ENCODE measurements at regions not wholly inside any gene's neighbourhood (a gene's known extent, or its start where the extent isn't known, plus 50 kb on each side); places are given as distances from the start of the nearest gene placed in this dataset.

DNA sequence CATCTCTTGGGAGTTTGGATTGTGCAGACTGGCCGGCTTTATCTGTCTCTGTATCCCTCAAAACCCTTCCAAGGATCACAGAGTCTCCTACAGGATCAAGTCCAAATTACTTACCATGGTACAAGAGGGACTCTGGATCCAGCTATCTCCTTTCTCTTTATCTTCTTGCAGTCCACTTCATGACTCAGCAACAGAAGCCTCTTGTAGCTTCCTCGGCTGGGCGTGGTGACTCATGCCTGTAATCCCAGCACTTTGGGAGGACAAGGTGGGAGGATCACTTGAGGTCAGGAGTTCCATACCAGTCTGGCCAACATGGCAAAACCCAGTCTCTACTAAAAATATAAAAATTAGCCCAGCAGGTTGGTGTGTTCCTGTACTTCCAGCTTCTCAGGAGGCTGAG is 189.7 kb downstream of the BCAT1 start:
- intact Hi-C loops (cut with micrococcal nuclease), result no loop called here
- ATAC-seq (no peak), DNase-seq (no peak)

DNA sequence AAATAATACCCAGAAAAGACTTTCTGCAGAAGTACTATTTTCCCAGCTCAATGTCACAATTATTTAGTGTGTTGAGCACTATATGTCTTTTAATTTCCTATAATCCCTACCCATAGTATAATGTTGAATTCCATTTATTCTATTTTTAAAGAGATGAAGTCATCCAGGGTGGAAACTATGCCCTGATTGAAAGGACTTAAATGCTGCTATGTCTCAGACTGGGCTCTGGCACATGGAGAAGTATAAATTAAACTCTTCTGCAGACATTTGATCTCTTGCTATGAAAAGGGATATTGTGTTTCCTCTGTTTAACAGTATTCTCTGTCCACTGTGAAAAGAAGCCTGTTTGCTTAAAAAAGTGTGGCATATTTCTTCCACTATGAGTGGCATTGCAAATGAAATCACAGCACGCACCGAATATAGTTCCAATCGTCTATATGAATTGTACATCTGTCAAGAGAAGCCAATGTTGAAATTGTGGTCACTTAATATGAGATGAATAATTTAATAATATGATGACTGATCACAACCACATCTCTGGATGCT is 192.3 kb downstream of the BCAT1 start:
- DNase-seq (no peak), ATAC-seq (no peak)
- intact Hi-C loops (cut with micrococcal nuclease), result no loop called here

DNA sequence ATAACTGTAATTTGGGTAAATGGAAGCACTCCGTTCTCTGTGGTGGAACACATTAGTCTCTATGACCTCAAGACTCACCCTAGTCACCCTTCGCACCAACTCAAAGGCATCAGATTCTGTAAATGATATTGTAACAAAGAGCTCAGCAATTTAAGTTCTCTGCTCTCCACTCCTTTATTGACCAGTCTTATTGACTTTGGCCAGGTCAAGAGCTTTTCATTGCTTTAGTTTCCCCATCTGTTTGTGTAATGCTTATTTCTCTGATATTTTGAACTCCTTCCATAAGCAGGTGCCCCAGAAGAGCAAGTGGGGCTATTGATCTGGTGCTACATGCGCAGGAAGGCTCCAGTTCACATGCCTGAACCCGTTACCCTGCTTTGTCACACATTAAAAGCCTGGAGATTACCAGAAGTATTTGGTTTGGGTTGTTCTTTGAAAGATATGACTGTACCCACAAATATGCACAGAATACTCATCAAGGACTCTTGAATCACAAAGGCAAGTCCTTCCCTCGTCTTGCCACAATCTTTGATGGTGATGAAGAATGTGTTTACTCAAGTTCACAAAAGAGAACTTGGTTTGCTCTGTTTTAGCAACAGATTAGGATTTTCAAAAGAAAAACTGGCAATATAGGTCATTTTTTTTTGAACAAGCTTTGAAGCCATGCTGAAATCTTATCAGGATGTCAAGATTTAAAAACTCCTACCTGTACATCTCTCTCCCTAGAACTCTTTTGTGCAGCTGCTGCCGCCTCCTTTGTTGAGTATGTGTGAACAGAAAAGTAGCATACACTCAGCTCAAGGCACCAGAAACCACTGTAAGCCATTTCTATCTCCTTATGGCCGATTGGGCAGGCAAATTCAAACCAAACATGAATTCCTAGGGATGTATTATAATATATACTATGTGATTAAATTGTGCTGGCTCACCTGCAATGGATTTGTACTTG is 193.9 kb downstream of the BCAT1 start:
- DNase-seq (no peak), ATAC-seq (no peak)
- intact Hi-C loops (cut with micrococcal nuclease), result no loop called here

DNA sequence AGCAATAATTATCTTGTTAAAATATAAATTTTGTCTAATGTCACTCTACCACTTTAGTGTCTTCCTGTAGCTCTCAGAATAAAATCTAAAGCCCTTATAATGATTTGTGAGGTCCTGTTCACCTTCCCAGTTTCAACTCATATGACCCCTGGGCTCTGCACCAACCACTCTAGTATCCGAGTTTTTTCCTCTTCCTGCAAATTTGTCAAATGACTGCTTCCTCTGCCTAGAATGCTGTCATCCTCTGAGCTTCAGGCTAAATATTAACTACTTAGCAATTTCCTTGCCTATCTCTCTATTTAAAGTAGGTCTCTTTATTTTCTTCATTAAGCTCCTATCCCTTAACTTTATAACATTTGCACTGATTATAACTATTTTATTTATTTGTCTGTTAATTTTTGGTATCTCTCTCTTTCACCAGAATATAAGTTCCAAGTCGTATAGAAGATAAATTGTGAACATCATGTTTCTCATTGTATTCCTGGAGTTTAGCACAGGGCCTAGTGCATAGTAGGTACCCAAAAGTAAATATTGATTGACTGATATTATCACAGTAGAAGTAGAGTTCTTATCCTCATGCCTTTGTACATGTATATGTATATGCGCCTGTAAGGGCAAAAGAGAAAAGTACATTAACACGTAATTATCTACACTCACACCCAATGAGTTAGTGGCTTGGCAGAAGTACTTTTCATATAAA is 196.0 kb downstream of the BCAT1 start:
- ATAC-seq (no peak), DNase-seq (no peak)
- intact Hi-C loops (cut with micrococcal nuclease), result no loop called here

DNA sequence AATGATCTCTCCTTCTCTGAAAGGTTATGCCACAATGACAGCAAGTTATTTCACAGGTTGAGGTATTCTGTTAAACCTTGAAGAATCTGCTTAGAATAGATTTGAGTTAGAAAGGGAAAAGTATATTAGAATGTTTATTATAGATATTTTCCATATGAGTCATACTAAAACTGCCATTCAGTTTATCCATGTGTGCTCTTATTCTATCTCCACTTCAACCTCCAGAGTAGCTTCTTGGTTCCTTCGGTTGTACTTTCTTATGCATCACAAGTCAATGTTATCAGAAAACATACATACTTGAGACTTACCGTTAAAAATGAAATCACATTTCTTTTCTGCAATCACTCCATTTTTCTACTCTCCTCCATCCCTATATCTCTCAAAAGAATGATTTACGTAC is 197.7 kb downstream of the BCAT1 start:
- no peak for DNase-seq
- ATAC-seq, result no peak
- intact Hi-C loops (cut with micrococcal nuclease), result no loop called here

DNA sequence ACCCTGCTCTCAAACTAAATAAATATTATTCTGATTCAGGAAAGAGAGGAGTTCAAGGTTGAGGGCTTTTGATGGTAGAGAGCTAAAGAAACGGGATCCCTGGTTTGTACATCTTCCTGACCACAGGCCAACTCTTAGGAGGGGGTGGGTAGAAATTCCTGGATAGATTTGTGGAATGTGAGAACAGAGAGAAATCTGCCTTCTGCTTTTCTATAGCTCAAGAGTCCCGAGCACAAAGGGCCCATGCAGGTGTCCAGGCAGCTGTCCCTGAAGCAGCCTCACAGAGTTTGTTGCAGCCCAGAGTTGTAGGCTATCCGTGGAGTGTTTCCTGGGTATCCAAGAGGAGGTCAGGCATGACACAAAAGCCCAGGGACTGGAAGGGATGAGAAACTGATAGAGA is 198.6 kb downstream of the BCAT1 start:
- intact Hi-C loops (cut with micrococcal nuclease), result no loop called here
- DNase-seq (no peak), ATAC-seq (no peak)

DNA sequence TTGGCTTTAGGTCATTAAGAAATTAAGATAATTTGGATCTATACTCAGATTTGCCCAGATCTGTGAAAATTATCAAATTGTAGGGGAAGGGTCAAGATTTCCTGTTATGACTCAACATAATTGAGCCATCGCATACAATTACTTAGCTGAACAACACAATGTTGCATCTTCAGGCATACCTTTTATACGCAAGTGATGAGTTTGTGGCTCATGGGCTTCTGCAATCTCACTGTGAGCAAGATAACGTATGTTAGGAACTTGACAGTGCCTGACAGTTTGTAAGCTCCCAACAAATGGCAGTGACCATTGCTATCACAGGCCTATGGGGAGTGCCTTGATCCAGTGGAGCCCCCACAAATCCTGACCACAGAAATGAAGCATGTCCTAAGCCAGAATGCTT is 199.7 kb downstream of the BCAT1 start:
- ATAC-seq (no peak), DNase-seq (no peak)
- intact Hi-C loops (cut with micrococcal nuclease), result no loop called here

DNA sequence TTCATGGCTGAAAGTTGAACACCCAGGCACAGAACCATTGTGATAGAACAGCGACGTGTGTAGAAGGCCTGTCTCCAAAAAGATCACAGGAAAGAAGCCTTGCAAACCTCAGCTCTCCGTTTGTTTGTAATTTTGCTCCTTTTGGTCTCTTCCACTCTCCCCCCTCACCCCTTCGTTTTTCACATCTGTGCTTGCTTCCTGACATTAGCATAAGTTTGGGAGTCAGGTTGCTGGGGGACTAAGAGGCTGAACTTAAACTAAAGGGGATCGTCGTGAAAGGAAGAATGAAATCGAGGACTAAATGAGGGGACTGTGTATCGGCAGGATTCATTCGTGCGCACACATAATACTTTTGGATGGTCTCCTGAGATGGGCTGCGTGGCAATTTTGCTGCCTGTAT is 200.6 kb downstream of the BCAT1 start:
- intact Hi-C loops (cut with micrococcal nuclease), result no loop called here
- ATAC-seq, result no peak
- DNase-seq, result no peak

DNA sequence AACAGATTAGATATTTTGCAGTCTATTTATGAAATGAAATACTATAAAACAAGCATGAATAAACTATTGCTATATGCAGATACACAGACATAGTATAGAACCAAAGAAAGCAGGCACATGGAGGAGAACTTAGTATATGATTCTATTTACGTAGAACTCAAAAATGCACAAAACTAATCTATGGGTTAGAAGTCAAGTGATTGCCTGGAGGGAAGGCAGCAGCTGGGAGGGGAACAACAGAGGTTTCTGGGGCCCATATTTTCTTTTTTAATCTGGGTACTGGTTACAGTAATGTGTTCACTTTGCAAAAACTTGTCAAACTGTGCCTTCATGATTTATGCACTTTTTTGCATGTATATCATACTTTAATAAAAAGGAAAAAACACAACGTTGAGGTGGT is 202.0 kb downstream of the BCAT1 start:
- no peak for DNase-seq
- intact Hi-C loops (cut with micrococcal nuclease), result no loop called here
- no peak for ATAC-seq

DNA sequence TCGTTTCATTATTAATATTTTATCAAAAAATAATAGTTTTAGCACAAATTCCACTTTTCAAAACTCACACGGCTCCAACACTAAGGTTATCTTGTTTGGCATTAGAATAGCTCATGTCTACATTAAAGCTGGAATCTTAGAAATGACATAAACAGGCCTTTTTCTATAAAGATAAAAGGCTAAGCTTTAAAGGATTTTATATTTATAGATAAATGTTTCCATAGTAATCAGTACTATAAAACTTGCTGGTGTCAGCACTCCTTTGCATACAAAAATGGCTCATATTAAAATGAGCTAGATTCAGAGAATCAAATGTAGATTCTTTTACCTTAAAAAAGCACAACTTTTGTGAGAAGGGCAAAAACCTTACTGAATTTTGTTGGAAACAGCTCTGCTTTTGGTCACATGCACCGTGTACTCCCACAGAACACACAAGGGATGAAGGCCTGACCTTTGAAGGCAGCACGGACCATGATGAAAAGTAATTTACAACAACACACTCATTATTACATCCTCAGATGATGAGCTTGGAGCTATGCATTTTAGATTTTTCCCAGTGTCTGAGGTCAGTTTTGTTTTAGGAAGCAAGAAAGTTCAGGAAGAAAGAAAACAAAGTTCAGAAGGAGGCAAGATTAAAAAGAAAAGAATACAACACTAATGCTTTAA is 202.8 kb downstream of the BCAT1 start:
- ATAC-seq (peak; percentile 59), DNase-seq (no peak)
- intact Hi-C loops (cut with micrococcal nuclease), result no loop called here

DNA sequence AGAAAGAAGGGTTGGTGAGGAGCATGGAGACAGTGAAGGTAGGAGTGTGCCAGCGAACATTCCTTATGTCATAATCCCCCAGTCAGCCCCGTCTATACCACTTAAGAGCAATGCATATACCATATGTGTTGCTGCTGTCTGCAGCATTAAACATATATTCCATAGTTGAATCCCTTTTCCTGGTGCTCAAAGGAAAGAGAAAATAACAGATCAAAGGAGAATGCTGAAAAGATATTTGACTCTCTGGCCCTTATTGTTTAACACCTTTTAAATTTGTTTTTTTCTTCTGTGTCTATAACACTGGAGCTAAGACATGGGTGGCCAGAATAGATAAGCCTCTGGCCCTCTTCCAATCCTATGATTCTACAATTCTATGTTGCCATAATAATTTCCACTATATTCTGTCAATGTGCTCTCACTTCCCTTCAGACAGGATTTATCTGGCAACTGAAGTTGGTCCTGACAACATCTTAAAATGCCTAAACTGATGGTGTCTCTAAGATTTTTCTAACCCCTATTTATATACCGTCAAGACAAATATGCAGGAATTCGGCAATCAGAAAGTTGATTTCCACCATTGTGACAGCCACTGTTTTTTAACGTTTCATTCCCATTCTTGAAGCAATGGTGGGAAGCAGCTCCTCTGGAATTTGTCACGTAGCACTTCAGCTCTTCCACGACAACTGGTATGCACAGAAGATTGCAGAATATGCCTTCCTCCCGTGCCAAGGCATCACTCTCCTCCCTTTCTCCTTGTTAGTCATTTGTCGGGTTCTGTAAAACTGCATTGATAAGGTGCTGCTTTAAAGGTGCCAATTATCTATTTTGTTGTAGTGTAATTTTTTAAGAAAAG is 204.7 kb downstream of the BCAT1 start:
- DNase-seq, result no peak
- ATAC-seq, result no peak
- intact Hi-C loops (cut with micrococcal nuclease), result no loop called here

DNA sequence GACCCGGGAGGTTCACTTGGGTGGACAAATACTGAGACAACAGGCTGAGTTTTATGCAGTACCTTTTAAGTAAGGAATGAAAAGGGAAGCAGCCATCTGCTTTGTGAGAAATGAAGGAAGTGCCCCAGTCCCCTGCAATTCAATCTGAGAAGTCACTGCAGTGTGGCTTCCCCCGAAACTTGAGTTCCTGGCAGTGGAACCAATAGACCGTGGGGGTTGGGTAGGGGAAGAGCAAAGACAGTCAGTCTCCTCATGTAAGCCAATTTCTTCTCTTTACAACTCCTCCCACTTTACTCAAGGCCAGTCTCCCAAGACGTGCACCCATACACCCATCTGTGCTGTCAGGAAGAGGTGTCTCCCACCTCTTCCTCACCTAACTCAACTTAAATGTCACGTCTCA is 206.5 kb downstream of the BCAT1 start:
- DNase-seq (peak; percentile 29), ATAC-seq (peak; percentile 71)
- intact Hi-C loops (cut with micrococcal nuclease), result no loop called here

DNA sequence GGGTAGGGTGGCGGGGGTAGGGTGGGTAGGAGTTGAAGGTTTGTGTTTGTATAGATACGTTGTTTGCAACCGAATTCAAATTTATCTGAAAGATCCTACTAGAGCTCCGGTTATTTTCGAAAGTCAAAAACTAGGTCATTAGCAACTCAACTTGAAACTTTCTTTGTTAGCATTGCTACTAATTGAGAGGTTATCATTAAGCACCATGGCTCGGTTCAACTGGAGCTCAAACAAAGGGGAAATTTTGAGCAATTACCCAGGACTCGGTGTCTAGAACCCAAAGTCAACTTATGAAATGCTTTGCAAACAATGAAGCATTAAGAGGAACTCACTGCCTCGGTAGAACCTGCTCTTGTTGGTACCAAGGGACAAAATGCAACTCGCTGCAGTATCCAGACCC is 207.7 kb downstream of the BCAT1 start:
- DNase-seq (no peak), ATAC-seq (no peak)
- intact Hi-C loops (cut with micrococcal nuclease), result no loop called here

DNA sequence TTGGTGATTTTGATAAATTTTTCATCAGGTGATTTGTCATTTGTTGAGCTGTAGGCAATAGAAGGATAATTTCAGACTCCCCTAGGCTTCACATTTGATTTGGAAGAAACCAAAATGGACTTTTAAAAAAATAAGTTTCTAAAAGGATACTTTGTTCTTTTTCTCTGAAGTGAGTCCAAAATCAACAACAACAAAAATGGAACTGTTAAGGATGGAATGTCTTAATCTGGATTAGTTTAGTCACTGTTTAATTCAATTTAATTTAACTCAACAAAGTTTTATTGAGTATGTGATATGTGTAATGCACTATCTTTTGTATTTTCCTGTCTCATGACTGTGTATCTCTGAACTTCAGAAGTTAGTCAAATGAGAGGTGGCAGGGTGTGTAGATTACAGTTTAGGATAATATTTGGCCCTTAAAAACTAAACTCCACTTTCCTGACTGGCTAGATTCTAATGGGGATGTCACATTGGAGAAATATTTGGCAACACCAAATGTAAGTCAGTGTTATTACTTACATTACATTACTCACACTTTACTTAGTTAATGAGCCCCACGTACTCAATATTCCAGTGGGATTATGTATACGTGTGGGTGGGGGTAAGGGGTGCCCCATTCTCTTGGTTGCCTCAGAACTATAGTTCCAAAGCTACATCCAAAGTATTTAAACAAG is 209.7 kb downstream of the BCAT1 start:
- ATAC-seq, result no peak
- no peak for DNase-seq
- intact Hi-C loops (cut with micrococcal nuclease), result no loop called here

DNA sequence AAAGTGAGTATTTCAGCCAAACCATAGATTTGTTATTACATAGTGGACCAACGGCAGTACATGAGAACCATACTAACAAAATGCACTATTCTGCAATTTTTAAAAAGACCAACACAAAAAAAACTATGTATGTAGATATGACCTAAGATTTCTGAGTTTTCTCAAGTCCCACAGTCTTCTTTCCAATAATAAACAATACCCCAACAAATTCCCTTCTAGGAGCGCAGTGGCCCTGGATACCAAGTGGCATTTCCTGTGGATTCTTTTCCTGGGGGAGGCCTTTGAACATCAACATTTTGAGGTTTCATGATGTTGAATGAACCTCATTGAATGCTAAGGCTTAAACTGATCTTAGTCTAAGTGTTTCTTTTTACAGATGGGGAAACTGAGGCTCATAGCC is 210.5 kb downstream of the BCAT1 start:
- no peak for ATAC-seq
- intact Hi-C loops (cut with micrococcal nuclease), result no loop called here

DNA sequence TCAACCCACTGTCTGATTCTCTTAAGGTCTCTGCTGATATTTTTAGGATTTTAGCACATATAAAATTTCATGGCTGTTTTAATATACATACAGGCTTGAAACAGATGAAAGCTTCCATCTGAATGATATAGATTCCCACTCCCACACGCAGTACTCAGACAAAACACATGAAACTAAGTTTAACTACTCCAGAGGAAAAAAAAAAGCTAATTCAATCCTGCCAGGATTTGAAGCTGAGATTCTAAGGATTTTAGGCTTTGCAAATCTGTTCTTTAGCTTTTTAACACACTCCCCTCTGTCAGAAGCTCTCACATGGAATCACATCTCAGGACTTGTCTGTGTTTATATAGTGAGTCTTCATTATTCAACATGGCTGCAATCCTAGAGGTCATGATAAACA is 217.3 kb downstream of the BCAT1 start:
- intact Hi-C loops (cut with micrococcal nuclease), result no loop called here

More for the DNA sequence above, 210.5 kb downstream of the BCAT1 start:
- DNase-seq, result no peak

DNA sequence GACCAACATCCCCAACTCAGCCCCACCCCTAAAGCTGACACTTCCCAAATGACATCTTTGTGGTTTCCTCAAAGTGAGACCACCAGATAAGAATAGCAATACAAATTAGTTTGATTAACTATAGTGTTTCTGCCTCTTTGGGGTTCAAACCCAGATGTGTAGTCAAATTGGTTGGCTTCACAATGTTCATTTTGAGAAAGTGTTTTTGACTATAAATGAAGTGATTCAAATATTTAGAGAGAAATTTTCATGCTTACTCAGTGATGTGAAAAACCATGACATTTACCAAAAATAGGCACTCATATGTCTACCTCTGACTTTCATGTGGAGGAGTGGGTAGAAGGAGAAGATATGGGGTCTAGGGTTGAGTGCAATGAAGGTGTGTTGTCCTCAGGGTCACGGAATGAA is 218.4 kb downstream of the BCAT1 start:
- ATAC-seq, result no peak
- no peak for DNase-seq
- intact Hi-C loops (cut with micrococcal nuclease), result no loop called here

More for the DNA sequence above, 217.3 kb downstream of the BCAT1 start:
- ATAC-seq (no peak), DNase-seq (no peak)

DNA sequence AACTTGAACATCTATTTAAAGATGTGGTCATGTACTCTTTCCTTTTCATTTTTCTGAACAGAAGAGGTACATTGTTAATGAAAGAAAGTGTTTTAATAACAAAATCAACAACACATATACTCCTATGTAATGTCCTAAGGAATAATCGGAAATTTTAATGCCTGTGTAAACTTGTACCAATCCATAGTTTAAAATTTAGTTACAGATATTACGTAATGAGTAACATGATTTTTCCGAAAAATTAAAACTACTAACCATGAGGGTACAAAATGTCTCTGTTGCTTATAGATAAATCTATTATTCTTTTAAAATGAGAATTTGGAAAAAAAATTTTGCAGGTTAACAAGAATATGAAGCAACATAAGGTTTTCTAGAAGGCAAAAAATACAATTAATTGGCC is 220.1 kb downstream of the BCAT1 start:
- DNase-seq, result no peak
- intact Hi-C loops (cut with micrococcal nuclease), result no loop called here

DNA sequence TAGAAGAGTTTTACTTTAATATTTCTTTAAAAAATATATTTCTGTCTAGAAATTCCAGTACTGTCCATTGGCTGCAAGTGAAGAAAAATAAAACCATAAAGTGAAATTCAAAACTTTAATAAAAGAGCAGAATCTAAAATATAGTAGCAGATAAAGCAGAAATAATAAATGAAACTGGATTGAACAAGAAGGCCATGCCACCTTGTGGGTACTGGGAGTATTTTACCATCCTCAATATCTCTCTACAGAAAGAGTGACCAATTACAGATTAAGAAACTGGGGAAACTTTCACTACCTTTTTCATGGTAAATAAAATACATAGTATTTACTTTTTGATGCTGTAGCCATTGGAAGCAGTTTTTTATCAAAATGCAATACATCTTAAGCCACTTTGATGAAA is 220.5 kb downstream of the BCAT1 start:
- intact Hi-C loops (cut with micrococcal nuclease), result no loop called here
- ATAC-seq (no peak), DNase-seq (no peak)

More for the DNA sequence above, 220.1 kb downstream of the BCAT1 start:
- no peak for ATAC-seq

Measured in left ventricle myocardium superior (tissue), 1 donor.